ENCODE measurements at regions not wholly inside any gene's neighbourhood (a gene's known extent, or its start where the extent isn't known, plus 50 kb on each side); places are given as distances from the start of the nearest gene placed in this dataset.

DNA sequence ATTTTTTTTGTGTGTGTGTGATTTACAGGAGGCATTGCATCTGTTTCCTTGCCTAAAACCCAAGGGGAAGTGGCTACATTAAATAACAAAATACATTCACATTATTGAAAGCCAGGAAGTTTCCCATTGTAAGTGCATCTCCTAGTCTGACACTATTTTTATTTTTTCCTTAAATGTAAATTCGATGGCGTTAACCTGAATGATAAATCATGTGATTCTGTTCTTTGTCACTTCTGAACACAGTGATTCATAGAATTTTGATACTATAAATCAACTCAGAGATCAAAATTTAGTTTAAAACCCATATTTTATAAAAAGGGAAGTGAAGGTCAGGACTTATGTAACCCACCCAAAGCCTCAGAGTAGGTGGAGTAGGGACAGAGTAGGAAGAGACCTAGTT is 258.1 kb downstream of the GABRG1 start:
- no peaks in the 10 kb centered on the region for H3K9me3 Mint-ChIP-seq
- H3K27ac Mint-ChIP-seq (ENCODE audit: unreplicated experiment), result no peak overlapping the region
- H3K27me3 Mint-ChIP-seq (ENCODE audit: low read depth), result peaks cover 4% of the 10 kb centered on the region
- TF ChIP-seq CTCF (conservative IDR thresholded peaks at IDR 0.05), result no peak
- no peaks in the 10 kb centered on the region for H3K4me1 Mint-ChIP-seq
- H3K4me3 Mint-ChIP-seq, result no peak overlapping the region
- H3K36me3 Mint-ChIP-seq (ENCODE audit: low read depth), result no peaks in the 10 kb centered on the region
- DNase-seq (ENCODE audit: low read depth, low spot score), result no peak

DNA sequence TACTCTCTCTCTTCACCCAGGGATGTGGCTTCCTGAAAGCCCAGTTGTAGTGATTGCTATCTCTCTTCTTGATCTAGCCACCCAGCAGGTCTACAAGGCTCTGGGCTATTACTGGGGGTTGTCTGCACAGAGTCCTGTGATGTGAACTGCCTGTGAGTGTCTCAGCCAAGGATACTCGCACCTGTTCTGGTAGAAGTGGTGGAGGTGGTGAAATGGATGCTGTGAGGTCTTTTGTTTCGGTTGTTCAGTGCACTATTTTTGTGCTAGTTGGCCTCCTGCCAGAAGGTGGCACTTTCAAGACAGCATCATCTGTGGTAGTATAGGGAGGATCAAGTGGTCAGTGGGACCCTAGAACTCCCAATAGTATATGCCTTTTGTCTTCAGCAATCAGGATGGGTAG is 268.0 kb downstream of the GABRG1 start:
- Mint-ChIP-seq H3K9me3 (peaks cover 8% of the 10 kb centered on the region), H3K27me3 (ENCODE audit: low read depth) (peaks cover 7% of the 10 kb centered on the region), H3K27ac (ENCODE audit: unreplicated experiment) (no peak overlapping the region), H3K4me3 (no peak overlapping the region), H3K36me3 (ENCODE audit: low read depth) (no peaks in the 10 kb centered on the region), H3K4me1 (no peaks in the 10 kb centered on the region)
- no peak for TF ChIP-seq CTCF (conservative IDR thresholded peaks at IDR 0.05)
- DNase-seq (ENCODE audit: low read depth, low spot score), result no peak

DNA sequence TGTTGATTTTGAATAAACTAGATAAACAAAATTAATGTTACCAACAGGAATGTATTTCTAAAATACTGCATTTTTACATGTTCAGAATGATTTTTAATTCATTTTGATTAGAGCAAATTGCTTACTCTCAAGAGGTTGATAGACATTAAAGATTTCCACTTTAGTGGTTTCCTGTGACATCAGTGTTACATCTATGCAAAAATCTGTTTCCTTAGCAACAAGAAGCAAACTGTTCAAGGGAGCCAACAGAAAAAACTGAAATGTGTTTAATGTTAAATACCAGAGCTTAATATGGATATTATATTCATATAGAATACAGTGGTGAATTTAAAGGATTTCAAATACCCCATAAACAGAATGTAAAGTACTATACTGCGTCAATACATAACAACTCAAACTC is 277.8 kb downstream of the GABRG1 start:
- Mint-ChIP-seq H3K27ac (ENCODE audit: unreplicated experiment) (no peak overlapping the region), H3K27me3 (ENCODE audit: low read depth) (peaks cover 6% of the 10 kb centered on the region)

DNA sequence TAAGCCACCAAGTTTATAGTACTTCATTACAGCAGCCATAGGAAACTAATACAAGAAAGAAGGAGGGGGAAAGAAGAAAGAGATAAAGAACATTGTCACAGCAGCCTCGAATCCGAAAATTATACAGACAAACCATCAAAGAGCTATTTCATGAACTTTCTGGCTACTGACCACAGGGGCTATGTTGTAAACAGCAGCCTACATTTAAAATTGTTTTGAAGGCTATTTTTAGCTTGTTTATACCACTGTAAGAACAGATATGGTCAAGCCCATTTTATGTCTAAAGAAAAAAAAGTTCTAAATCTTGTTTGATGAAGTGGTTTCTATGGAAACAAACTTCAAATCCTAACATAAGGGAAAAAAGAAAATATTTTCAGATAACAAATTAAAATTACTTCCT is 282.1 kb downstream of the GABRG1 start:
- no peak overlapping the region for H3K4me3 Mint-ChIP-seq
- no peaks in the 10 kb centered on the region for H3K4me1 Mint-ChIP-seq
- DNase-seq (ENCODE audit: low read depth, low spot score), result no peak
- TF ChIP-seq CTCF (conservative IDR thresholded peaks at IDR 0.05), result no peak
- H3K27ac Mint-ChIP-seq (ENCODE audit: unreplicated experiment), result no peak overlapping the region
- no peaks in the 10 kb centered on the region for H3K9me3 Mint-ChIP-seq
- peaks cover 7% of the 10 kb centered on the region for H3K27me3 Mint-ChIP-seq (ENCODE audit: low read depth)
- no peaks in the 10 kb centered on the region for H3K36me3 Mint-ChIP-seq (ENCODE audit: low read depth)

More for the DNA sequence above, 277.8 kb downstream of the GABRG1 start:
- Mint-ChIP-seq H3K4me3 (no peak overlapping the region), H3K9me3 (peaks cover 2% of the 10 kb centered on the region), H3K4me1 (no peaks in the 10 kb centered on the region), H3K36me3 (ENCODE audit: low read depth) (no peaks in the 10 kb centered on the region)
- no peak for TF ChIP-seq CTCF (conservative IDR thresholded peaks at IDR 0.05)
- DNase-seq (ENCODE audit: low read depth, low spot score), result no peak

GRCh38 chr4:45831692-45832091 is 292.2 kb downstream of the GABRG1 start:
- Mint-ChIP-seq H3K27ac (ENCODE audit: unreplicated experiment) (no peak overlapping the region), H3K36me3 (ENCODE audit: low read depth) (peaks cover 3% of the 10 kb centered on the region), H3K4me3 (no peak overlapping the region), H3K4me1 (no peaks in the 10 kb centered on the region), H3K27me3 (ENCODE audit: low read depth) (peaks cover 3% of the 10 kb centered on the region), H3K9me3 (peaks cover 12% of the 10 kb centered on the region)
- DNase-seq (ENCODE audit: low read depth, low spot score), result no peak
- TF ChIP-seq CTCF (conservative IDR thresholded peaks at IDR 0.05), result no peak

DNA sequence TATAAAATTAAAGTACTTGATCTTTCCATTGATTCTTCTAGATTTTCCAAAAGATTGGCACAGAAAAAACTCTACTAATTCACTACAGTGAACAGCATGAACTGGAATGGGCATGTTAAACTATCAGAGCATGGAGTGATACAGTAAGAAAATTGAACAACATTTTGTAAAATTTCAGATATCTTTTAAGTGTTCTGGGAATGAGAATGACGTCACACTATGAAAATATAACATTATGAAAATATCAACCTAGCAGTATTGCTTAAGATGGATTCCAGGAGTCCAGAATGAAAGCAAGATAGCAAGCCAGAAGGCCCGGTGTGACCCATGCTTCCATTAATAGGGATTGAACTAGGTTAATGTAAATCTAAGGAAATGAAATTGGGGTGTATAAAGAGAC is 319.9 kb downstream of the GABRG1 start:
- H3K4me1 Mint-ChIP-seq, result no peaks in the 10 kb centered on the region
- H3K27me3 Mint-ChIP-seq (ENCODE audit: low read depth), result no peaks in the 10 kb centered on the region
- H3K9me3 Mint-ChIP-seq, result no peaks in the 10 kb centered on the region
- no peaks in the 10 kb centered on the region for H3K36me3 Mint-ChIP-seq (ENCODE audit: low read depth)
- DNase-seq (ENCODE audit: low read depth, low spot score), result no peak
- no peak overlapping the region for H3K4me3 Mint-ChIP-seq
- no peak for TF ChIP-seq CTCF (conservative IDR thresholded peaks at IDR 0.05)
- H3K27ac Mint-ChIP-seq (ENCODE audit: unreplicated experiment), result no peak overlapping the region
